H9 (cell line): ENCODE measurements at regions not wholly inside any gene's neighbourhood (a gene's known extent, or its start where the extent isn't known, plus 50 kb on each side); places are given as distances from the start of the nearest gene placed in this dataset.

Experiments
- DNase-seq: peaks from one replicate; pipeline ENCODE4 v3.0.0-alpha.2; 2017
- H2AFZ ChIP-seq: one replicate; pipeline ENCODE4 v1.6.1; 2013; ENCODE audit warnings: mild to moderate bottlenecking, low read length, control low read depth, moderate library complexity
- H2AK5ac ChIP-seq: 2 replicates; pipeline ENCODE4 v1.6.1; 2013; ENCODE audit warnings: low read length, control low read depth, mixed read lengths; ENCODE audit not compliant: insufficient read length
- H2BK120ac ChIP-seq: one replicate; pipeline ENCODE4 v1.6.1; 2013; ENCODE audit warnings: low read depth, mild to moderate bottlenecking, low read length, control low read depth, inconsistent platforms; ENCODE audit not compliant: poor library complexity, severe bottlenecking
- H2BK12ac ChIP-seq: 2 replicates; pipeline ENCODE4 v1.6.1; 2013; ENCODE audit warnings: low read length, control low read depth, mixed read lengths, low read depth; ENCODE audit not compliant: insufficient read length
- H2BK15ac ChIP-seq: 2 replicates; pipeline ENCODE4 v1.6.1; 2013; ENCODE audit warnings: low read depth, low read length, control low read depth
- H2BK20ac ChIP-seq: one replicate; pipeline ENCODE4 v1.6.1; 2013; ENCODE audit warnings: low read depth, mild to moderate bottlenecking, low read length, control low read depth, inconsistent platforms; ENCODE audit not compliant: poor library complexity, severe bottlenecking
- H2BK5ac ChIP-seq: 2 replicates; pipeline ENCODE4 v1.6.1; 2013; ENCODE audit warnings: low read length, control low read depth, mixed read lengths; ENCODE audit not compliant: insufficient read length
- H3K14ac ChIP-seq: 2 replicates; pipeline ENCODE4 v1.6.1; 2013; ENCODE audit warnings: low read length, control low read depth; ENCODE audit not compliant: insufficient read depth
- H3K18ac ChIP-seq: 2 replicates; pipeline ENCODE4 v1.6.1; 2013; ENCODE audit warnings: low read depth, mild to moderate bottlenecking, mixed read lengths, low read length, control low read depth; ENCODE audit not compliant: insufficient read length
- H3K23ac ChIP-seq: 2 replicates; pipeline ENCODE4 v1.6.1; 2013; ENCODE audit warnings: low read length, control low read depth, mixed read lengths, low read depth; ENCODE audit not compliant: insufficient read length
- H3K23me2 ChIP-seq: 2 replicates; pipeline ENCODE4 v1.6.1; 2013; ENCODE audit warnings: low read depth, mild to moderate bottlenecking, mixed read lengths, low read length, control low read depth; ENCODE audit not compliant: insufficient read length, poor library complexity, severe bottlenecking
- H3K27ac ChIP-seq: 2 replicates; pipeline ENCODE4 v1.5.1; 2013; ENCODE audit warnings: low read length, control low read depth, mixed read lengths, low read depth; ENCODE audit not compliant: insufficient read length
- H3K27me3 ChIP-seq: 2 replicates; pipeline ENCODE4 v1.6.1; 2013; ENCODE audit warnings: low read length, control low read depth, inconsistent platforms; ENCODE audit not compliant: insufficient read depth
- H3K4ac ChIP-seq: 2 replicates; pipeline ENCODE4 v1.6.1; 2013; ENCODE audit warnings: low read depth, mild to moderate bottlenecking, control low read depth, inconsistent platforms, low read length, moderate library complexity
- H3K4me1 ChIP-seq: 2 replicates; pipeline ENCODE4 v1.6.1; 2013; ENCODE audit warnings: low read length, control low read depth, inconsistent platforms; ENCODE audit not compliant: insufficient read depth
- H3K4me2 ChIP-seq: 2 replicates; pipeline ENCODE4 v1.6.1; 2013; ENCODE audit warnings: low read length, control low read depth, mixed read lengths; ENCODE audit not compliant: insufficient read length, insufficient read depth
- H3K56ac ChIP-seq: 2 replicates; pipeline ENCODE4 v1.6.1; 2013; ENCODE audit warnings: low read depth, mild to moderate bottlenecking, mixed read lengths, low read length, control low read depth; ENCODE audit not compliant: insufficient read length
- H3K79me1 ChIP-seq: 2 replicates; pipeline ENCODE4 v1.6.1; 2013; ENCODE audit warnings: low read depth, mild to moderate bottlenecking, moderate library complexity, low read length, control low read depth, inconsistent platforms; ENCODE audit not compliant: insufficient read depth, poor library complexity, severe bottlenecking
- H3K79me2 ChIP-seq: 2 replicates; pipeline ENCODE4 v1.6.1; 2013; ENCODE audit warnings: low read length, control low read depth, inconsistent platforms; ENCODE audit not compliant: insufficient read depth
- H3K9ac ChIP-seq: 2 replicates; pipeline ENCODE4 v1.6.1; 2013; ENCODE audit warnings: low read length, control low read depth, mixed read lengths; ENCODE audit not compliant: insufficient read length; ENCODE audit errors: extremely low read depth
- H3K9me3 ChIP-seq: one replicate; pipeline ENCODE4 v1.6.1; 2013; ENCODE audit warnings: low read depth, low read length, inconsistent platforms; ENCODE audit not compliant: control insufficient read depth
- H3T11ph ChIP-seq: one replicate; pipeline ENCODE4 v1.6.1; 2013; ENCODE audit warnings: mild to moderate bottlenecking, low read length, control low read depth, inconsistent platforms
- H4K20me1 ChIP-seq: one replicate; pipeline ENCODE4 v1.6.1; 2013; ENCODE audit not compliant: control insufficient read depth, insufficient read length, insufficient read depth
- H4K5ac ChIP-seq: 2 replicates; pipeline ENCODE4 v1.6.1; 2013; ENCODE audit warnings: low read depth, mild to moderate bottlenecking, mixed read lengths, low read length, control low read depth; ENCODE audit not compliant: insufficient read length
- H4K8ac ChIP-seq: replicated peaks from 2 replicates; pipeline ENCODE4 v1.6.1; 2013; ENCODE audit warnings: low read length, control low read depth, mixed read lengths, low read depth; ENCODE audit not compliant: insufficient read length
- H4K91ac ChIP-seq: 2 replicates; pipeline ENCODE4 v1.6.1; 2013; ENCODE audit warnings: low read depth, mild to moderate bottlenecking, moderate library complexity, mixed read lengths, low read length, control low read depth; ENCODE audit not compliant: insufficient read length
- H3K27ac Mint-ChIP-seq, 3 experiments: 2 replicates in 2 of 3; 3 replicates in 1 of 3; pipeline ENCODE4 v1.8.0; 2020 to 2021; ENCODE audit warnings: mixed read lengths in 3 of 3, mild to moderate bottlenecking in 1 of 3, moderate library complexity in 1 of 3
- H3K27me3 Mint-ChIP-seq: 2 replicates; pipeline ENCODE4 v1.8.0; 2021; ENCODE audit warnings: low read depth, mild to moderate bottlenecking, moderate library complexity, mixed read lengths
- H3K36me3 Mint-ChIP-seq, 3 experiments: 2 replicates in 2 of 3; 3 replicates in 1 of 3; pipeline ENCODE4 v1.8.0; 2020 to 2021; ENCODE audit warnings: low read depth in 3 of 3, mixed read lengths in 3 of 3; ENCODE audit not compliant: insufficient read depth in 1 of 3
- H3K4me1 Mint-ChIP-seq, 2 experiments: 2 replicates each; pipeline ENCODE4 v1.8.0; 2020; ENCODE audit warnings: mixed read lengths in 2 of 2
- H3K4me3 Mint-ChIP-seq, 2 experiments: 2 replicates in 1 of 2; 3 replicates in 1 of 2; pipeline ENCODE4 v1.8.0; 2020 to 2021; ENCODE audit warnings: mild to moderate bottlenecking in 2 of 2, mixed read lengths in 2 of 2, moderate library complexity in 1 of 2
- H3K9me3 Mint-ChIP-seq, 2 experiments: 2 replicates in 1 of 2; 3 replicates in 1 of 2; pipeline ENCODE4 v1.8.0; 2020; ENCODE audit warnings: mild to moderate bottlenecking in 2 of 2, mixed read lengths in 2 of 2, moderate library complexity in 1 of 2
- WGBS: extraction: QIAGEN DNeasy Blood & Tissue Kit; methylation state at CpG from one replicate; pipeline ENCODE4 v1.1.7; 2013; ENCODE audit warnings: missing lambda C conversion rate, low lambda C conversion rate, mixed read lengths; ENCODE audit not compliant: insufficient read length; ENCODE audit errors: extremely low coverage; 5-methylcytosine and 5-hydroxymethylcytosine counted together
- TF ChIP-seq, protein P1 (sequence below): fragments of 200-600 bp; sonication (generic); conservative IDR thresholded peaks from 3 replicates; pipeline ENCODE4 v1.8.0; 2021; ENCODE audit warnings: antibody characterized with exemption, mild to moderate bottlenecking

DNA sequence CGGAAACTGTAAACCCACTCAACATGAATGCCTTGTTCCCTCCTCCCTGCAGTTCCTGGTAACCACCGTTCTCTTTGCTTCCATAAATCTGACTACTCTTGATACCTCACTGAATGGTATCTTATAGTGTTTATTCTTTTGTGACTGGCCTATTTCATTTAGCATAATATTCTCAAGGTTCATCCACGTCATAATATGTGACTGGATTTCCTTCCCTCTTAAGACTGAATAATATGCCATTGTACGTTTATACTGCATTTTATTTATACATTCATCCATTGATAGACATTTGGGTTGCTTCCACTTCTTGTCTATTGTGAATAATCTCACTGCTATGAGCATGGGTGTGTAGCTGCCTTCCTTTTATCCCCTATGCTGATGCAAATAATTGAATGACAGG, 253.3 kb upstream of the SMARCA2 start:
- Histone ChIP-seq H2BK5ac (no peak overlapping the region), H4K91ac (no peak overlapping the region), H4K5ac (no peak overlapping the region), H3K56ac (no peak overlapping the region), H3K4ac (no peak overlapping the region), H3K23me2 (no peaks in the 10 kb centered on the region), H3K4me2 (no peak overlapping the region), H3K18ac (no peak overlapping the region), H3K14ac (no peak overlapping the region), H3K79me2 (no peaks in the 10 kb centered on the region), H3K9me3 (no peaks in the 10 kb centered on the region), H2BK120ac (no peak overlapping the region), H4K20me1 (no peaks in the 10 kb centered on the region), H3K9ac (no peak overlapping the region), H3K4me1 (no peaks in the 10 kb centered on the region), H2BK15ac (no peak overlapping the region), H2BK20ac (no peak overlapping the region), H2BK12ac (no peak overlapping the region), H3K23ac (no peak overlapping the region), H3K79me1 (no peaks in the 10 kb centered on the region), H2AFZ (no peak overlapping the region), H2AK5ac (no peak overlapping the region), H3K27ac (no peak overlapping the region), H3T11ph (no peak overlapping the region), H3K27me3 (no peaks in the 10 kb centered on the region), H4K8ac (no peak overlapping the region)
- Mint-ChIP-seq H3K4me1 (peaks cover 0 to 5% of the 10 kb centered on the region in 2 experiments; a peak in 2 of 4 replicates), H3K27me3 (no peaks in the 10 kb centered on the region), H3K27ac (no peak overlapping the region), H3K36me3 (no peaks in the 10 kb centered on the region), H3K4me3 (no peak overlapping the region), H3K9me3 (no peaks in the 10 kb centered on the region; a peak in 1 of 5 replicates)
- TF ChIP-seq, protein P1, sequence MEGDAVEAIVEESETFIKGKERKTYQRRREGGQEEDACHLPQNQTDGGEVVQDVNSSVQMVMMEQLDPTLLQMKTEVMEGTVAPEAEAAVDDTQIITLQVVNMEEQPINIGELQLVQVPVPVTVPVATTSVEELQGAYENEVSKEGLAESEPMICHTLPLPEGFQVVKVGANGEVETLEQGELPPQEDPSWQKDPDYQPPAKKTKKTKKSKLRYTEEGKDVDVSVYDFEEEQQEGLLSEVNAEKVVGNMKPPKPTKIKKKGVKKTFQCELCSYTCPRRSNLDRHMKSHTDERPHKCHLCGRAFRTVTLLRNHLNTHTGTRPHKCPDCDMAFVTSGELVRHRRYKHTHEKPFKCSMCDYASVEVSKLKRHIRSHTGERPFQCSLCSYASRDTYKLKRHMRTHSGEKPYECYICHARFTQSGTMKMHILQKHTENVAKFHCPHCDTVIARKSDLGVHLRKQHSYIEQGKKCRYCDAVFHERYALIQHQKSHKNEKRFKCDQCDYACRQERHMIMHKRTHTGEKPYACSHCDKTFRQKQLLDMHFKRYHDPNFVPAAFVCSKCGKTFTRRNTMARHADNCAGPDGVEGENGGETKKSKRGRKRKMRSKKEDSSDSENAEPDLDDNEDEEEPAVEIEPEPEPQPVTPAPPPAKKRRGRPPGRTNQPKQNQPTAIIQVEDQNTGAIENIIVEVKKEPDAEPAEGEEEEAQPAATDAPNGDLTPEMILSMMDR: no peak
- WGBS: no CpG with 5 or more reads among the region's 4 CpGs
- no peak for DNase-seq
